ENCODE measurements at regions not wholly inside any gene's neighbourhood (a gene's known extent, or its start where the extent isn't known, plus 50 kb on each side); places are given as distances from the start of the nearest gene placed in this dataset.

DNA sequence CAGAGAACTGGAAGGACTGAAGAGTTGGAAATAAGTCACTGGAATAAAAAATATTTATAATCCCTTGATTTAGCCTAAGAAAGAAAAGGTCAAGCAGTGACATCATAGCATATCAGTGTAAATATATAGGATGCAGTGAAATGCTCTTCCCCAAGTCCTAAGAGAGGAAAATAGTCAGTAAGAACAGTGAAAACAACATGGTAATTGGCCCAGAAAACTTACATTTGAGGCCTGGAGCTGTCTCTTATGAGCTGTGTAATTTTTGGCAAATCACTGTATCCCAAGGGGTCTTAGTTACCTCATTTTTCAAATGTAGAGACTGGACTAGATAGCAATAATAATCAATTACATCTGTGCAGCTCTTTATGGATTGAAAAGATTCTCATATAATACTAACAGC is 255.7 kb upstream of the AR start:
- H3K27ac Mint-ChIP-seq, result no peak overlapping the region
- H3K9me3 Mint-ChIP-seq, result no peaks in the 10 kb centered on the region
- ChIA-PET CTCF (no interaction called here), POLR2A (no interaction called here)
- H3K27me3 Mint-ChIP-seq, result no peaks in the 10 kb centered on the region
- no peak overlapping the region for H3K4me3 Mint-ChIP-seq
- ATAC-seq, result no peak
- intact Hi-C loops (cut with micrococcal nuclease), result no loop called here
- H3K36me3 Mint-ChIP-seq (ENCODE audit: low read depth), result no peaks in the 10 kb centered on the region
- no peaks in the 10 kb centered on the region for H3K4me1 Mint-ChIP-seq (ENCODE audit: low read depth)
- no peak for DNase-seq
- no peak for TF ChIP-seq CTCF (IDR thresholded peaks at IDR 0.05)

DNA sequence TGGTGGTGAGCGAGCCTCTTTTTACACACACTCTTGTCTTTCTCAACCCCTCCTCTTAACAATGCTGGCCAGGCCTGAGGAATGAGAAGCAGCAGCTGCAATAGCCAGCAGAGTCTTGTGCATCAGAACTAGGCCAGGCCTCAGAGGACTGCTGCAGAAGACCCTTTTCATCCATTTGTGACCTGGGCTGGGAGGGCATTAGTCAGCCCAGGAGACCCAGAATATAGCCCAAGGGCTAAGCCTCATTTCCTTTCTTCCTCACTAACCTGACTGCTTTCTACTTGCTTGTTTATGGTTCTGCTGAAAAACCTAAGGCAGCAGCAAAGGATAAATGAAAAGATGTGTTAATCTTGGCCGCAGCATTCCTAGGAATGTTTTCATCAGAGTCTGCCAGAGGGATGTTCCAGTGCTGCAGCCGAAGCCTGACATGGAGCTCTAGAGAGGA is 254.7 kb upstream of the AR start:
- no peaks in the 10 kb centered on the region for H3K36me3 Mint-ChIP-seq (ENCODE audit: low read depth)
- no peak for DNase-seq
- no peaks in the 10 kb centered on the region for H3K9me3 Mint-ChIP-seq
- POLR2A ChIA-PET, result no interaction called here
- no peak for ATAC-seq
- H3K4me1 Mint-ChIP-seq (ENCODE audit: low read depth), result no peaks in the 10 kb centered on the region
- H3K27ac Mint-ChIP-seq, result no peak overlapping the region
- no peak for TF ChIP-seq CTCF (IDR thresholded peaks at IDR 0.05)
- intact Hi-C loops (cut with micrococcal nuclease), result no loop called here
- H3K4me3 Mint-ChIP-seq, result no peak overlapping the region
- H3K27me3 Mint-ChIP-seq, result no peaks in the 10 kb centered on the region
- CTCF ChIA-PET, result no interaction called here

DNA sequence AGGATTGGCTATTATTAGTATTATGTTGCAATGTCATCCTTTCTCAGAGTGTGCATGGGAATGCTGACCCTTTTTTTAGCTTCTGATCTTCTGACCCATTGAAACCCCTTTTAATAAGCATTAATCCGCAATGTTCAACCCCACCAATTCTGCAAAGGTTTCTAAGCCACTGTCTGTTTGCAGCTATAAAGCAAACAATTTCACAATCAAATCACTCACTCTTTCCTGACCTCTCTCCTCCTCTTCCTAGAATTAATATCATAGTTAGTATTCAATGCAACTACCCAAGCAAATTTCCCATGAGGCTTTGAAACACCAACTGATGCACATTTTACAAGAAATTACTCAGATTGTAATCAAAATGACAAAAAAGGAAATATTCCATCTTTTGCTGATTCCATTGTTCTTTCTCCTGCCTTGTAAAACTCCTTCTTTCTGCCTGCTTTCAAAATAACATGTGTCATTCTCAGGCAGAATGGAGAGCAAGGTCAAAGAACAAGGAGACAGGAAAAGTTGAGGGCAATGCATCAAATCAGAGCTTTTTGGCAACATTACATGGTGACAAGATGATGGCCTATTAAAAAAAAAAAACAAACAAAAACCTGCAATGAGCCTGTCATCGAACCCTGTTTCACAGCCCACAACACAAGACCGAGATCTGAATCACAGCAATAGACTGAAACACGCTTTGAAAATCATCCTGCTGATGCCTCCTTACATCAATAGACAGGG is 253.2 kb upstream of the AR start:
- no peaks in the 10 kb centered on the region for H3K4me1 Mint-ChIP-seq (ENCODE audit: low read depth)
- H3K36me3 Mint-ChIP-seq (ENCODE audit: low read depth), result no peaks in the 10 kb centered on the region
- TF ChIP-seq CTCF (IDR thresholded peaks at IDR 0.05), result no peak
- POLR2A ChIA-PET, result no interaction called here
- no peaks in the 10 kb centered on the region for H3K27me3 Mint-ChIP-seq
- no peaks in the 10 kb centered on the region for H3K9me3 Mint-ChIP-seq
- no peak overlapping the region for H3K4me3 Mint-ChIP-seq
- DNase-seq (no peak), ATAC-seq (no peak)
- intact Hi-C loops (cut with micrococcal nuclease), result no loop called here
- H3K27ac Mint-ChIP-seq, result no peak overlapping the region
- CTCF ChIA-PET, result no interaction called here

DNA sequence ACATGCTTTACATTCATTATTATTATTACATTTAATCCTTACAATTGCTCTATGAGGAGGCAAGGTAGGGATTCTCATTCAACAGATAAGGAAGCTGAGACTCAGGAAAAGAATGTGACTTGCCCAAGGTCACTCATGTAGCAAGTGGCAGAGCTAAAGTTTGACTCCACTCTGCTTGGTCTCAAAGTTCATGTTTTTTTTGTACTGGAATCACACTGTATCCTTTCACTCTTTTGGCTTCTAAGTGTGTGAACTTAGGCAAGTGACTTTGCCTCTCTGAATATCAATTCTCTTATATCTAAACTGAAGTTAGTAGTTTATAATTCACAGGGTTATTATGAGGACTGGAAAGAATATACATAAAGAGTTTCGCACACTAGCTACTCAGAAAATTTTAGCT is 247.9 kb upstream of the AR start:
- ChIA-PET CTCF (no interaction called here), POLR2A (no interaction called here)
- no peaks in the 10 kb centered on the region for H3K36me3 Mint-ChIP-seq (ENCODE audit: low read depth)
- H3K4me1 Mint-ChIP-seq (ENCODE audit: low read depth), result no peaks in the 10 kb centered on the region
- intact Hi-C loops (cut with micrococcal nuclease), result no loop called here
- peaks cover 2% of the 10 kb centered on the region for H3K9me3 Mint-ChIP-seq
- ATAC-seq (no peak), DNase-seq (no peak)
- no peak overlapping the region for H3K4me3 Mint-ChIP-seq
- H3K27me3 Mint-ChIP-seq, result no peaks in the 10 kb centered on the region
- no peak for TF ChIP-seq CTCF (IDR thresholded peaks at IDR 0.05)
- no peak overlapping the region for H3K27ac Mint-ChIP-seq

GRCh38 chrX:67296395-67296794 is 247.4 kb upstream of the AR start:
- ATAC-seq (no peak), DNase-seq (no peak)
- ChIA-PET POLR2A (no interaction called here), CTCF (no interaction called here)
- H3K4me3 Mint-ChIP-seq, result no peak overlapping the region
- TF ChIP-seq CTCF (IDR thresholded peaks at IDR 0.05), result no peak
- H3K27me3 Mint-ChIP-seq, result no peaks in the 10 kb centered on the region
- peaks cover 2% of the 10 kb centered on the region for H3K9me3 Mint-ChIP-seq
- H3K36me3 Mint-ChIP-seq (ENCODE audit: low read depth), result no peaks in the 10 kb centered on the region
- no peak overlapping the region for H3K27ac Mint-ChIP-seq
- no peaks in the 10 kb centered on the region for H3K4me1 Mint-ChIP-seq (ENCODE audit: low read depth)
- intact Hi-C loops (cut with micrococcal nuclease), result no loop called here
